Muscle of arm (tissue), 1 donor: ENCODE measurements at regions not wholly inside any gene's neighbourhood (a gene's known extent, or its start where the extent isn't known, plus 50 kb on each side); places are given as distances from the start of the nearest gene placed in this dataset.
A peak's percentile ranks its signal among the peaks of the same experiment; 100 is the strongest.
"Not testable (repeated sequence)": the region's sequence is repeated elsewhere in the genome, so short reads cannot be mapped to it uniquely, and the experiment has no call there.

Experiments used
- DNase-seq: peaks from one replicate; pipeline ENCODE4 v3.0.0-alpha.2; 2013

DNA sequence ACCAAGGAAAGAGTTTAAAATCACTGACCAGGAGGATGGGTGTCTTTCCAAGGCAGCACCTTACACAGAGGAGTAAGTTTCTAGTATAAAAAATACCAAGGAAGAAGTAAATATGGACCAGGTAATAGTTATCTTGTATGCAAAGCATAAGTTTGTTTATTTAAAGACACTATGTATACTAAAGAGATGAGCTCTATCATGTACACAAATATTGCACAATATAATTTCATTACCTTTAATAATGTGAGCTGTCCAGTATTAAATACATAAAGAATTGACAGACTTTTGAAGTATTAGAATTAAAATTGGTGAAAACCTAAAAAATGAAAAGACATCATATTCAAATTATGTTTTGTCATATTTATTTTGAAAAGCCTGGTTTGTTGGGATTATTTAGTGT, 322.0 kb upstream of the MIR17HG start:
- DNase-seq: no peak

DNA sequence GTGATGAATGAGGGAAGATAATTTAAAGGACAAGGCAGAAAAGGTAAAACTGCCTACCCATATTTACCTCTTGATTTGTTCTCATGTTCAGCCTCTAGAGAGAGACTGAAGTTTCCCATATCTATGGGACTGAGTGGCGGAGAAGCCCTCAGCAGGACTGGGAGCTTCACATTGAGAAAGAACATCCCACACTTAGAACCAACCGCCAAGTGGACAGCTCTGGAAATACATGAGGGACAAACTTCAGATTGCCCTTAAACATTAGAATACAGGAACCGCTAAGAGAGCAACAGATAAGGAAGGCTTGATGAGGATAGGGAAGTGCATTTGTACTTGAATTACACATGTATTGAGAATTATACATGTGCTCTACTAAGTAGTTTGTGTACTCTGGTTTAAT, 316.0 kb upstream of the MIR17HG start:
- DNase-seq: no peak

DNA sequence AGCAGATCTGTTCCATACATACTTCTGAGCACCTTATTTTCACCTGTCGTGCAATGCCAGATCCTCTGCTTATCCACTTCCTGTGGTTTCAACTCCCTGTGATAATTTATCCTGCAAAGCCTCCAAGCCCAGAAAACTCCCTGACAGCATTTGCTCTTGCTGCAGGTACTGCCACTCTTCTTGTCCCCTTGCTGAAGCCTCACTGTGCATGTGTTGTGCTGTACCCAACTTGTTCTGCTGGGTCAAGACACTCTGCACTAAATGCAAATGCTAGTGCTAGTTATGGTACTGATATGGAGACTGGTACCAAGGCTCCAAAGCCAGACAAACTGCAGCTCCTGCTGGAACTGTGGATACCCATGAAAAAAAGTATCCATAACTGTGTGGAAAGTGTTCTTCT, 315.4 kb upstream of the MIR17HG start:
- no peak for DNase-seq

DNA sequence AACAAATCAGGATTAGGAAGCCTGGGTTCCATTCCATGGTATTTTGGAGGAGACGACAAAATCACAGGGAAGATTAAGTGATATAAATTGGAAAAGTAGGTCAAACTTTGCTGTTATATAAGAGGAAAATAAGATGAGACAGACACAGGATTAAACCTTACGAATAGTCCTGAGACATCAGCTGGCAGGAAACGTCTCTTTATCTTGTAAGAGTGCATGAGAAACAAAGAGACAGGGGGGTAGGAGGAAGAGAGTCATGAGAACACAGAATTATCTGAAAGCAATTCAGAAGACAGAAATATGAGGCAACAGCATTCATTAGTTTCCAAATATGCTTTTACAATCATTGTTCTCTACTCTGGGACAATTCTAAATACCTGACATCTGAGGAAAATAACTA, 310.6 kb upstream of the MIR17HG start:
- no peak for DNase-seq

DNA sequence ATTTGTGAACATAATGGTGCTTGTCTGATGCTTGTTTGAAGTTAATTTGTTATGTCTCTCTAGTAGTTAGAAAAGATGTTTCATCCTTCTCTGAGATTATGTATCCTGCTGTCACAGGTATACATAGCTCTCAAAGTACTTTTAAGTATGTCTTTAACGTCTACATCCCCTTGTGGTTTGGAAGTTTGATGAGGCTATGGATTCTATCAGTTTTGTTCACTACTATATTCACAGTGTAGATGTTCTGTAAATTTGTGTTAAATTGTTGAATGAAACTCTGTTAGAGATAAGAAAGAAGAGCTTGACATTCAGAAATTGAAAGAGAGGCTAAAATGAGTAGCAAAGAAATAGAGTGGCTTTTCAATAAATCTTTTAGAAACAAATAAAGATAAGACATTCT, 304.6 kb upstream of the MIR17HG start:
- no peak for DNase-seq

DNA sequence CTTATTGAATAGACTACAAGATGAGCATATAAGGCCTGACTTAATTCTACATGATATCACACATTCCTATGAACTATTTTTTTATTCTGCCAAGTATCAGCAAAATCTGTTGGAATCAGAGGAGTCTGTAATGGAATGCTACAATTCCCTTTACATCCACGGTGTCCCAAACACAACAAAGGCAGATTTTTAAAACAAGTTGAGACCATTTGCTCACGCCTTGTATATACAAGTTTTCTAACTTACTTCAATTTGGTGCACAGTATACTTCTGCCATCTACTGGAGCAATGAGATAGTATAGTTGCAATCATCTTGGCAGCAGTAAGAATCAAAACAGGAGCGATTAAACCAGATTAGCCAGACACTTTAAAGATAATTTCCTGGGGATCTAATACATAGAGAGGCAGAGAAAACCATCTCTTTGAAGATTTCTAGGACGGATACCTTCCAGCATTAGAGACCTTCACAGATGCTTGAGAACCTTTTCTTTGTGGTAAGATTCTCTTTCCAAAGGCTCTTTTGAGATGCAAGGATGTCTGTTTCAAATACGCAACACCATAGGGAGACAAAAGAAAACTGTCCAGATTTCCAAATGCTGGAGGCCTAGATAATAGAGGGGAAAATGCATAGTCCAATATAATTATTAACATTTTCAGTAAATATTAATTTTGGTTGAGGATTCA, 302.0 kb upstream of the MIR17HG start:
- peak; percentile 56 for DNase-seq

DNA sequence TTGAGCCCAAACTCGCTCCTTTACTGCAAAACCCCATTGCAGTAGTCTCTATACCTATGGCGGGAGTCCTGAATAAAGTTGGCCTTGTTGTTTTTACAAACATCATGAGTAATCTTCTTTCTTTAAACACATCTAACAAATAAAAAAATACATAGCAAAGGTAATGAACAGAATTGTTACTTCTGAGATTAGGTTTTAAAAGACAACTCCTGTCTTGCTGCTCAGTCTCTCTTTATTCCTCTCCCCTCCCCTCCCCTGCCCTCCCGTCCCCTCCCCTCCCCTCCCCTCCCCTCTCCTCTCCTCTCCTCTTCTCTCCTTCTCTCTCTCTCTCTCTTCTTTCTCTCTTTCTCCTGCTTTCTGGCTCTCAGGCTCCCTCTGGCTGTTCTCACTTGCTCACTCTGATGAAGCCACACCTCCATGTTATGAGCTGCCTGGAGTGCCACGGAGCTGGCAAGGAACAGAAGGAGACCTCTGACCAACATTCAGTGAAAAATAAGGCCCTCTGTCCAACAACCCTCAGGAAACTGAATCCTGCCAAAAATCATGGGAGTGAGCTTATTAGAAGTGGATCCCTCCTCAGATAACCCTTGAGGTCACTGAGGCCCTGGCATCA, 300.7 kb upstream of the MIR17HG start:
- no peak for DNase-seq

DNA sequence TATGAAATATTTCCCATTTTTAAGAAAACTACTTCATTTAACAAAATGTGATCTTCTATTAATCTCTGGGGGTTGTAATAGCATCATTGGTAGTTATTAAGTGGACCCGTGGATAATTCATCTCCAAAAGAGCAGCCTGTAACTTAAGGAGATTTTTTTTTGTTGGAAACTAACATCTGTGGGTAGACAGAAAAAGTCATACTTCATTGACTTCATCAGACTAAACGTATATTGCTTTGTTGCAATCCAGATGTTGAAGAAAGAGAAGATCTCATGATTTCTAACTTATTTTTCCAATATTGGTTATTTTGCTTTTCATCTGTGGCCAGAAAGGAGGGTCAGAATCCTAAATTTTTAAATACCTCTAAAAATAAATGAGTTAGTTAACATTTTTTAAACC, 296.5 kb upstream of the MIR17HG start:
- DNase-seq: no peak

DNA sequence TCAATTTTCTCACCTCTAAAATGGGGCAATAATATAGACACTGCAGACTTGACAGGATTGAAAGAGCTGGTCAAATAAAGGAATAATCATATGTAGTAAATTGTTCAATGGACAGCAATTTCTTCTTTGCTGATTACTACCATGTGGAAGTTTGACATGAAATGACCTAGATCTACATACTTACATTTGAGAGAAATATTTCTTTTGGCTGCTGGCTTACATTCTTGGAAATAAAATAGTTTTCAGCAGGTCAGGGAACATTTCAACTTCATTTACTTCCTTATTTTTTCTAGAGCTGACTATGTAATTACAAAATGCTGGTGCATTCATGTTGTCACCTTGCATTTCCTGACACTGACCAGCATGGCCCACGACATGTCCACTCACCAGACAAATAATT, 294.6 kb upstream of the MIR17HG start:
- peak; percentile 28 for DNase-seq

DNA sequence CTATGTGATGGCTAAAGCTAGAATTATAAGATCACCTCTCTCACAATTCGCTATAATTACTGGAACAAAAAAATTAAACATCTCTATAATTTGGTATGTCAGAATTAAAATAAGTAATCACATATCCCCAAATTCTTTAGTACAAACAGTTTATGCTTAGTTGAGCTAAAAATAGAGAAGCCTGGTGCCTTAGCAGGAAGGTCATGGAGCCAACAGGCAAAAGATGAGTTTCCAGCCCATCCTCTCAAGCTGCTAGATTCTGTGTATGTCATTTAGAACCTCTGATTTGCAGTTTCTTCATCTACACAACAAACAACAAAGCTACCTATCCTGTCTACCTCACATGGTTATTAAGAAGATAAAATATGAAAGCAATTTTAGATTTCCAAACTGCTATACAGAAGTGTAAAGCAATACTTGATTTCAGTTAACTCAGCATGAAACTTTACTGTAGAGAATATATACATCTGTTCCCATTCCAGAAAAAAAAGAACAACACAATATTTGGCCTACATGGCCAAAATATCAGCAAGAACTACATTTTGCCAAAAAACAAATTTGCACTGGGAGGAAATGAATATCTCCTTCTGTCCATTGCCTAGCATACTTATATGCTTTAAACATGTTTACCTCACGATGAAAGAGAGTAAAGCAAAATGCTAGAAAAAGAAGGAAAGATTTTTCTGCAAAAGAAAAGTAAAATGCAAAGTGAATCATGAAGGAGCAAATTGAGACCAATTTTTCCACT, 294.0 kb upstream of the MIR17HG start:
- no peak for DNase-seq

DNA sequence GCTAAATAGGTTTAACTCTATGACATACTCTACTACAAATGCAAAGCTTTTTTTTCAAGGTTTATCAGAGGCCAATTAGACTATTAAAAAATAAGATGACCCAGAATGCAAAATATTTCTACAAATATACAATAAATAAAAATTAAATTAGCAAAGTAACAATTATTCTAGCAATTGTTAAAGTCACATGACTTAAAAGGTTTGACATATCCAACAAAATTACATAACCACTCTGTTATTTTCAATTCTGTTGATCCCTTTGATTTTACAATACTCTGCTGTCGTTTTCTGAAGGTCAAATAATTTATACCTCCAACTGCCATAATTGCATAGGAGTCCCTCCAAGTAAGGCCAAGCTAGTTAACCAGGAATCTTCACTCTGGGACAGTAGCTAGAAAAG, 292.6 kb upstream of the MIR17HG start:
- no peak for DNase-seq

DNA sequence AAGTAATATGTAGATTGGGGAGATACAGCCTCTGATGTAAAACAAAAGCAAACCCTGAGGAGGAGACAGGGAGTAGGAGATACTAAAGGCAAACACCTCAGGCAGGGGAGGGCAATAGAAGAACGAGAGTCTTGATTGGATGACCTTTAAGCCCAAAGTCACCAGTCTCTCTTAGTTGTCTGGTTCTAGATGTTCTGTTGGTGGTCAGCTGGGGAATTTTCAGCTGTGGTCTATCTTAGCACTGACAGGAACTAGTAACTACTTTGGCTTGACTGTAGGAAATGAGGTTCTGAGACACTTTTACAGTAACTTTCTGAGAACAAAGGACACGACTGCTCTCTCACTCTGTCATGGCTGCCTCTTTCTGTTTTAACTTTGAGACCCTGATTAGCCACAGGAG, 290.7 kb upstream of the MIR17HG start:
- DNase-seq: no peak

DNA sequence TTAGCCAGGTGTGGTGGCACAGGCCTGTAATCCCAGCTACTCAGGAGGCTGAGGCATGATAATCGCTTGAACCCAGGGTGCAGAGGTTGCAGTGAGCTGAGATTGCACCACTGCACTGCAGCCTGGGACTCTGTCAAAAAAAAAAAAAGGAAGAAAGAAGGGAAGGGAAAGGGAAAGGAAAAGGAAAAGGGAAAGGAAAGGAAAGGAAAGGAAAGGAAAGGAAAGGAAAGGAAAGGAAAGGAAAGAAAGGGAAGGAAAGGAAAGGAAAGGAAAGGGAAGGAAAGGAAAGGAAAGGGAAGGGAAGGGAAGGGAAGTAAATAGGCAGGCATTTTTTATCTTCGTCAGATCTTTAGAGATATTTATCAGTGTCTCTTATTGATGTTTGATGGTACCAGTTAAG, 290.0 kb upstream of the MIR17HG start:
- not testable (repeated sequence) for DNase-seq

DNA sequence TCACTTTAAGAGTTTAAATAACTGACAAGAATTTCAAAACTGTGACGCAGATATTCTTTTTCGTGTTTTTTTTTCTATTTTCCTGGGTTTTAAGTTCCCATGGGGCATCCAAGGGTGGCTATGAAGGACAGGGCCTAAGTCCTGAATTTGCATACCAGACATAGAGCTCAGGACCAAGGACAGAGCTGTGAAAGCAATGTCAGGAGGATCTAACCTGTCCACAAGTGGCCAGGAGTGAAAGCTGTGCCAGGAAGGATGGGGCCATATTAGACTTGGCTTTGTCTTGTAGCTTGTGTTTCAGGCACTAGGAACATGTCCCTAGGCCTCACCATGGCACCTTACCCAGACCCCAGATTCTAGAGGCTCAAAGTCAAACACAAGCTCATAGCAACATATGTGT, 289.4 kb upstream of the MIR17HG start:
- no peak for DNase-seq

DNA sequence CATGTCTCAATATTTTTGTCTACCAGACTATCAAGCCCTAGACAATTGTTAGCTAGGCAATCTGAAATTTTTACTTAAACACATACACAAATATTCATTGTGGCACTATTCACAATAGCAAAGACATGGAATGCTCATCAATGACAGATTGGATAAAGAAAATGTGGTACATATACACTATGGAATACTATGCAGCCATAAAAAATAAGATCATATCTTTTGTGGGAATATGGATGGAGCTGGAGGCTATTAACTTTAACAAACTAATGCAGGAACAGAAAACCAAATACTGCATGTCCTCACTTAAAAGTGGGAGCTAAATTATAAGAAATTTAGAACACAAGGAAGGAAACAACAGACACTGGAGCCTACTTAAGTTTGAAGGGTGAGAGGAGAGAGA, 288.6 kb upstream of the MIR17HG start:
- no peak for DNase-seq

DNA sequence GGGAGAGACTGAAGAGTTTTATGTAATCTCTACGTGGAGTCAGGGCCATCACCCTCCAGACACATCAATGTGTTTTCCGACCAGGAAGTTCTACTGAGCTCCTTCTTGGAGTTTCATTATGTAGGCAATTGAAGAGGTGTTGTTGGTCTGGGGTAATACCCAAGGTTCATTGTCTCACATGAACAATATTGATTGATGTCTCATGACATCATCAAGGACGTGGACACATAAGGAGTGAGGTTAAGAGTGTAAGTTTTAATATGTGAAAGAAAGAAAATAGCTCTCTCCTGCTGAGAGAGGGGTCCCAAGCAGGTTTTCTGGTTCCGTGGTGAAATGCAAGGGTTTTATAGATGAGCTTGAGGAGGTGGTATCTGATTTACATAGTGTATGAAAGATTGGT, 280.7 kb upstream of the MIR17HG start:
- no peak for DNase-seq

DNA sequence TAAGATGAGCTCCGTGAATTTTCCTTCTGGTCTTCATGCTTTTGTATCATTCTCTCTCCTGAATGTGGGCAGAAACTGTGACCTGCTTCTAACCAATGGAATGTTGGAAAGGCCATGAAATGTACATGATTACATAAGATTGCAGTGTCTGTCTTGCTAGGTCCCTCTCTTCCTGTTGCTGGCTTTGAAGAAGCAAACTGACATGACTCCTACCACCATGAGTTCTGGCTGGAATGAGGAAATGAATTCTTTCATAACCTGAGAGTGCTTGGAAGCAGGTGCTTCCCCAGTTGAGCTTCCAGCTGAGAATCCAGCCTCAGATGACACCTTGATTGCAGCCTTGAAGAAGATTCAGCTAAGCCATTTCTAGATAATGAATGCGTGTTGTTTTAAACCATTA, 275.0 kb upstream of the MIR17HG start:
- no peak for DNase-seq

DNA sequence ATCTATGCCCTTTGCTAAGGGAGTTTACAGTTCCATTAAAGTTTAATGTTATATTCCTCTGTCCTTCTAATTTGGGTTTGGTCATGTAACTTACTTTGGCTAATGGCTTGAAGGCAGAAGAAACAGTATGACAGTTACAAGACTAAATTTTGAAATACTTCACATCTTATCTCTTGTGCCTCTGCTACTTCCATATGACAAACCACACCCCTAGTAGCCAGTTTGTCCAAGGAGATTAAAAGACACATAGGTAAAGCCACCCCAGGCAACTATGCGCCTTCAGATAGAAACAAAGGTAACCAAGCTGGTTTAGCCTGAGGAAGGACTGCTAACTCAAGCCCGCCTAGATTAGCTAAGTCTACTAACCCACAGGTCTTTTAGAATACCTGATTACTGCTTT, 273.4 kb upstream of the MIR17HG start:
- no peak for DNase-seq

DNA sequence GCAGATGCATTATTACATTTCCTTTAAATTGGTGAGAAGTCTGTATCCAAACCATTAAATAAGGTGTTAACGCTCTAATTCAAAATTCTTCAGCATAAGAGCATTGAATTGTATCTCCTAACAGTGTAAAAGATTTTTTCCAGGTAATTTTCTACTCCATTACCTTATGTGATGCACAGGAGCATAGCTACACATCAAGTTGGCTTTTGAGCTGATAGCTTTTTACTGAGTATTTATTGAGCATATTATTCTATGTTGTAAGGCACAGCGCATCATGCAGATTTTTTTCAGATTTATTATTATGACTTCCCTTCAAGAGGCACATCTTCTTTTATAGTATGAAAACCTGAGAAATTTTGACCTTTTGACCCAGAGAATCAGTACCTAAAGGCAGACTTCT, 270.7 kb upstream of the MIR17HG start:
- DNase-seq: no peak

DNA sequence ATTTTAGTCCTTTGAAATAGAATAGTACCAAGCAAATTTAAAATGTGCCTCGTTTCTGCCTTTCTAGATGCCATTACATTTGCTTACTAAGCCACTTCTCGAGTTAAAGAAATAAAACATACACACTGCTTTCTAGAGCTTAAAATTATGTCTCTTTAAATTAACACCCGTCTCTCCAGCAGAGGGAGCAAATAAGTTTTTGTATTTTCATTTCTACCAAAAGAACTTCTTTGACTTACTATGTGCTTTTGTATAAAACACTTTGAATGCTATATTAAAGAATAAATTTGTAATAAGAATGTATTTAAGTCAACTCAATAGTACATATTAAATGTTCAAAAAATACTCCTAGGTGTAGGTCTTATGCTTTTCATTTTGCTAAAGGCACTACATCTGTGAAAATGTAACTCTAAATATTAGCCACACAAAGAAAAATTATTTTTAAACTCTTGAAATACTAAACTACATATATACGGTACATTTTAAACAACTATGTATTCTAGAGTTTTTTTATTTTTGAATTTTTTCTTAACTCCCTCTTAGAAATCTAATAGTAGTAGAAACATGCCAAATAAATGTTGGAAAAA, 269.3 kb upstream of the MIR17HG start:
- no peak for DNase-seq

DNA sequence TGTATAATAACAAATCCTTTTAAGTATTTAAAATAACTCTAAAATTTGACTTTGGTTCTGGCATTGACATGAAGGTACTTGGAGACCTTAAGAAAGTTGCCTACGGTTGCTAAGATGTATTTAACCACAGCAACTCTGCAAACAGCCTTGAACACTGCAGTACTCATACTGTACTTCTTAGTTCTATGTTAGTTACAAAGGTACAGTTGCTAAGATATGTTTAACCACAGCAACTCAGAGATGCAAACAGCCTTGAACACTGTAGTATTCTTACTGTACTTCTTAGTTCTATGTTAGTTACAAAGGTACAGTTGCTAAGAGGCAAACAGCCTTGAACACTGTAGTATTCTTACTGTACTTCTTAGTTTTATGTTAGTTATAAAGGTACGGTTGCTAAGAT, 268.3 kb upstream of the MIR17HG start:
- no peak for DNase-seq

DNA sequence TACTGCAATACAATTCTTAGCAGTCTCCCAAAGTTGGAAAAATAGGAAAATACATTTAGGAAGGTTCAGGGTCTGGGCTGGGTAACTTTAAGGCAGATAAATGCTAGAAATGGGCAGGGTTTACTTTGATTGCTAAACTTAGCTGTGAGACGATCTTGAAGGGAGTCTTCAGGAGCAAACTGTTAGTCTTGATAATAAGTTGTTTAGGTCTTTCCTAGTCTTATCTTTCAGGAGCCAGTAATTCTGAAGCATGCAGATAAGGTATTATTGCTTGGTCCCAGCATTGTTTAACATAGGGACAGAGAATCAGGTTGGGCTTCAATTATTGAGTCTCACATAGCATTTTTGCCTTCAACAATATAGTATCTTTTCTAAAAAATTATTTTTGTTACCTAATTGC, 262.4 kb upstream of the MIR17HG start:
- DNase-seq: no peak
